K562 (cell line): ENCODE measurements at regions not wholly inside any gene's neighbourhood (a gene's known extent, or its start where the extent isn't known, plus 50 kb on each side); places are given as distances from the start of the nearest gene placed in this dataset.

Experiments
- ATAC-seq: fragments of 200-7000 bp; cut with Tn5 transposase; 3 replicates; pipeline ENCODE4 v1.9.1; 2020; ENCODE audit warnings: moderate library complexity
- BruUV-seq: library from RNA; stranded (reverse); fragments of 400-500 nt; replicated peaks from 2 replicates; lab custom pipeline; 2021; lab: Mats Ljungman, UMichigan
- CTCF ChIA-PET: fragments of 300-600 bp; formaldehyde crosslinking; extraction: SDS; loops from one replicate; lab custom pipeline; 2021; ENCODE audit warnings: low intra/inter-chr PET ratio; lab: Yijun Ruan, JAX
- POLR2A ChIA-PET: fragments of 300-600, 350-650 bp; sonication (Branson Sonifier 250); formaldehyde crosslinking; extraction: SDS; loops from one replicate; lab custom pipeline; 2021; ENCODE audit warnings: antibody characterized with exemption, inconsistent platforms; lab: Yijun Ruan, JAX
- DNase-seq, 4 experiments: peaks; one replicate each; pipeline versions ENCODE4 v3.0.0 to v3.0.0-alpha.2; 2011 to 2018; ENCODE audit warnings: low spot score in 3 of 4, mixed read lengths in 3 of 4; ENCODE audit errors: extremely low read depth in 1 of 4
- FAIRE-seq: peaks from 2 replicates; lab custom pipeline; 2011; peaks lifted over from hg19 to GRCh38; lab: Jason Lieb, UNC
- H2AFZ ChIP-seq: 2 replicates; pipeline ENCODE4 v1.6.0; 2011; ENCODE audit warnings: low read depth, low read length, control low read depth, inconsistent platforms
- H3K27ac ChIP-seq: fragments of 200-600 bp; 3 replicates; pipeline ENCODE4 v1.8.0; 2011; ENCODE audit warnings: low read depth, mild to moderate bottlenecking, control low read depth, inconsistent platforms, low read length, moderate library complexity, mixed read lengths; ENCODE audit errors: extremely low read depth
- H3K27me3 ChIP-seq, 2 experiments: fragments of 300-600 bp in 1 of 2; 2 replicates in 1 of 2; 3 replicates in 1 of 2; pipeline versions ENCODE4 v1.6.0 to v1.8.0; 2011; ENCODE audit warnings: inconsistent platforms in 2 of 2, low read length in 2 of 2, mild to moderate bottlenecking in 1 of 2, mixed read lengths in 1 of 2, moderate library complexity in 1 of 2; ENCODE audit not compliant: control insufficient read depth in 2 of 2, insufficient read depth in 2 of 2
- H3K36me3 ChIP-seq: fragments of 300-600 bp; 3 replicates; pipeline ENCODE4 v1.8.0; 2011; ENCODE audit warnings: mild to moderate bottlenecking, low read length, inconsistent platforms; ENCODE audit not compliant: control insufficient read depth, insufficient read depth
- H3K4me1 ChIP-seq, 2 experiments: fragments of 200-600 bp in 1 of 2; replicated peaks in 1 of 2; 2 replicates in 1 of 2; 3 replicates in 1 of 2; pipeline versions ENCODE4 v1.5.1 to v1.8.0; 2011; ENCODE audit warnings: inconsistent platforms in 2 of 2, low read length in 2 of 2, mild to moderate bottlenecking in 1 of 2, mixed read lengths in 1 of 2, moderate library complexity in 1 of 2; ENCODE audit not compliant: control insufficient read depth in 2 of 2, insufficient read depth in 2 of 2
- H3K4me2 ChIP-seq: 2 replicates; pipeline ENCODE4 v1.6.1; 2011; ENCODE audit warnings: low read length, control low read depth, inconsistent platforms, mixed read lengths; ENCODE audit not compliant: insufficient read depth
- H3K4me3 ChIP-seq: fragments of 200-600 bp; sonication (generic), shearing (Covaris generic); 2 replicates; pipeline ENCODE4 v1.5.1; 2016; ENCODE audit warnings: control low read depth, inconsistent platforms
- H3K79me2 ChIP-seq: fragments of 200-600 bp; 3 replicates; pipeline ENCODE4 v1.8.0; 2011; ENCODE audit warnings: low read length, inconsistent platforms; ENCODE audit not compliant: control insufficient read depth, insufficient read depth
- H3K9ac ChIP-seq, 2 experiments: 2 replicates each; pipeline versions ENCODE4 v1.6.0 to v1.6.1; 2011; ENCODE audit warnings: low read depth in 2 of 2, low read length in 2 of 2, control low read depth in 1 of 2, inconsistent platforms in 1 of 2, mild to moderate bottlenecking in 1 of 2, mixed read lengths in 1 of 2; ENCODE audit not compliant: insufficient read depth in 1 of 2
- H3K9me1 ChIP-seq: one replicate; pipeline ENCODE4 v1.6.0; 2011; ENCODE audit warnings: inconsistent platforms, mild to moderate bottlenecking, low read length, moderate library complexity; ENCODE audit not compliant: control insufficient read depth, insufficient read depth
- H3K9me3 ChIP-seq: replicated peaks from 2 replicates; pipeline ENCODE4 v1.5.1; 2011; ENCODE audit warnings: low read depth, low read length, inconsistent platforms; ENCODE audit not compliant: control insufficient read depth, insufficient read depth
- H4K20me1 ChIP-seq: replicated peaks from 2 replicates; pipeline ENCODE4 v1.6.1; 2011; ENCODE audit warnings: low read length, inconsistent platforms, mixed read lengths; ENCODE audit not compliant: control insufficient read depth, insufficient read depth
- NFATC3 ChIP-seq: fragments of 450-650 bp; IDR thresholded peaks from 2 replicates; pipeline ENCODE4 v1.6.1; 2017; ENCODE audit warnings: mild to moderate bottlenecking
- PCBP1 ChIP-seq: fragments of 200-400 bp; formaldehyde crosslinking; IDR thresholded peaks from 2 replicates; pipeline ENCODE4 v1.6.1; 2018; ENCODE audit warnings: mild to moderate bottlenecking, low read depth, low read length; ENCODE audit not compliant: poor library complexity, severe bottlenecking
- TCF15 ChIP-seq: fragments of 250-450 bp; sonication (Bioruptor Pico); IDR thresholded peaks from 2 replicates; pipeline ENCODE4 v1.8.0; 2022; ENCODE audit warnings: moderate library complexity, mild to moderate bottlenecking, inconsistent platforms
- ZNF282 ChIP-seq: sonication (generic); formaldehyde crosslinking; IDR thresholded peaks from 2 replicates; pipeline ENCODE4 v1.8.1; 2023; ENCODE audit warnings: missing genetic modification reagents
- ZNF324 ChIP-seq: fragments of 250-450 bp; sonication (Bioruptor Pico); IDR thresholded peaks from 2 replicates; pipeline ENCODE4 v1.4.0; 2020; ENCODE audit warnings: mild to moderate bottlenecking
- ZNF431 ChIP-seq: sonication (generic); formaldehyde crosslinking; IDR thresholded peaks from 2 replicates; pipeline ENCODE4 v1.8.0; 2022; ENCODE audit warnings: mild to moderate bottlenecking, missing genetic modification reagents
- ZNF436 ChIP-seq: fragments of 250-450, 450-650 bp; sonication (Bioruptor Pico); formaldehyde crosslinking; IDR thresholded peaks from 2 replicates; pipeline ENCODE4 v1.7.0; 2020; ENCODE audit warnings: mild to moderate bottlenecking
- WGBS: fragments of 100-300 bp; shearing (Covaris generic); methylation state at CpG from one replicate; pipeline ENCODE4 v1.1.6; 2016; ENCODE audit warnings: low coverage, mixed read lengths; ENCODE audit not compliant: insufficient coverage; ENCODE audit errors: missing lambda C conversion rate; 5-methylcytosine and 5-hydroxymethylcytosine counted together
- in situ Hi-C: fragments of 300-500 bp; cut with MboI; formaldehyde crosslinking; loops from 4 replicates; pipeline ENCODE4 v1.15.0; 2018; ENCODE audit warnings: inconsistent platforms, mixed read lengths
- intact Hi-C: fragments of 100-400 bp; cut with micrococcal nuclease; formaldehyde crosslinking; loops from 2 replicates; pipeline ENCODE4 v1.14.2; 2022
- TF ChIP-seq, protein P1 (sequence below): fragments of 450-650 bp; conservative IDR thresholded peaks from 2 replicates; pipeline ENCODE4 v1.6.1; 2016; ENCODE audit warnings: missing genetic modification characterization, low read depth, mild to moderate bottlenecking, control low read depth, missing compliant biosample characterization

GRCh38 chr20:39851459-39851858 is 837.6 kb downstream of the MAFB start:
- no peak overlapping the region for H3K27ac ChIP-seq
- intact Hi-C loops, result no loop called here
- no peak overlapping the region for H3K4me3 ChIP-seq
- no peak overlapping the region for H2AFZ ChIP-seq
- no peak for TF ChIP-seq ZNF282
- TF ChIP-seq, protein P1, sequence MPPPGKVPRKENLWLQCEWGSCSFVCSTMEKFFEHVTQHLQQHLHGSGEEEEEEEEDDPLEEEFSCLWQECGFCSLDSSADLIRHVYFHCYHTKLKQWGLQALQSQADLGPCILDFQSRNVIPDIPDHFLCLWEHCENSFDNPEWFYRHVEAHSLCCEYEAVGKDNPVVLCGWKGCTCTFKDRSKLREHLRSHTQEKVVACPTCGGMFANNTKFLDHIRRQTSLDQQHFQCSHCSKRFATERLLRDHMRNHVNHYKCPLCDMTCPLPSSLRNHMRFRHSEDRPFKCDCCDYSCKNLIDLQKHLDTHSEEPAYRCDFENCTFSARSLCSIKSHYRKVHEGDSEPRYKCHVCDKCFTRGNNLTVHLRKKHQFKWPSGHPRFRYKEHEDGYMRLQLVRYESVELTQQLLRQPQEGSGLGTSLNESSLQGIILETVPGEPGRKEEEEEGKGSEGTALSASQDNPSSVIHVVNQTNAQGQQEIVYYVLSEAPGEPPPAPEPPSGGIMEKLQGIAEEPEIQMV, result no peak
- no peak for TF ChIP-seq TCF15 (CRISPR knock-in tag)
- no peak for TF ChIP-seq PCBP1
- TF ChIP-seq ZNF324 (CRISPR knock-in tag), result no peak
- TF ChIP-seq ZNF431 (CRISPR knock-in tag), result no peak
- TF ChIP-seq ZNF436 (CRISPR knock-in tag), result no peak
- no peak for TF ChIP-seq NFATC3
- no peak overlapping the region for H3K9ac ChIP-seq
- no peaks in the 10 kb centered on the region for H3K79me2 ChIP-seq
- no peak for ATAC-seq
- H3K9me3 ChIP-seq, result no peaks in the 10 kb centered on the region
- no peaks in the 10 kb centered on the region for H3K9me1 ChIP-seq
- in situ Hi-C loops, result no loop called here
- CTCF ChIA-PET, result interaction anchor here (0.7 kb wide), 1 partner anchor 256 kb away, joined by 3 read pairs; no protein-coding TSS in a partner anchor
- H4K20me1 ChIP-seq, result no peaks in the 10 kb centered on the region
- FAIRE-seq, result no peak
- no peak overlapping the region for H3K4me2 ChIP-seq
- 0% methylated on average over 3 of the region's 3 CpGs for WGBS
- no peaks in the 10 kb centered on the region for H3K4me1 ChIP-seq
- no peaks in the 10 kb centered on the region for H3K36me3 ChIP-seq
- H3K27me3 ChIP-seq, result no peaks in the 10 kb centered on the region
- POLR2A ChIA-PET, result no interaction called here
- DNase-seq, result no peak
- no TSS peak for BruUV-seq
